ENCODE measurements at regions not wholly inside any gene's neighbourhood (a gene's known extent, or its start where the extent isn't known, plus 50 kb on each side); places are given as distances from the start of the nearest gene placed in this dataset.

GRCh38 chr7:113677811-113678210, 241.0 kb downstream of the PPP1R3A start:
- ChIA-PET CTCF (interaction anchor here (0.6 kb wide), 1 partner anchor 1168 kb away, joined by 3 read pairs; no protein-coding TSS in a partner anchor), POLR2A (no interaction called here)
- H3K27me3 Mint-ChIP-seq (ENCODE audit: insufficient read depth, unreplicated experiment) = no peaks in the 10 kb centered on the region
- BruUV-seq (replicated peaks) = no TSS peak
- no peak overlapping the region for H3K27ac Mint-ChIP-seq (ENCODE audit: low read depth, unreplicated experiment)
- H3K4me3 Mint-ChIP-seq (ENCODE audit: unreplicated experiment) = no peak overlapping the region
- H3K9me3 Mint-ChIP-seq (ENCODE audit: unreplicated experiment) = peaks cover 13% of the 10 kb centered on the region
- TF ChIP-seq CTCF (IDR thresholded peaks at IDR 0.05; ENCODE audit: unreplicated experiment) = no peak
- intact Hi-C loops (cut with micrococcal nuclease) = no loop called here
- no peaks in the 10 kb centered on the region for H3K36me3 Mint-ChIP-seq (ENCODE audit: insufficient read depth, unreplicated experiment)
- no peak for DNase-seq (ENCODE audit: unreplicated experiment)
- peaks cover 6% of the 10 kb centered on the region for H3K4me1 Mint-ChIP-seq (ENCODE audit: insufficient read depth, unreplicated experiment)

GRCh38 chr7:113664867-113665266, 253.9 kb downstream of the PPP1R3A start:
- CTCF ChIA-PET = interaction anchor here (0.6 to 1.4 kb wide), 5 partner anchors 33 to 242 kb away, joined by 3 to 5 read pairs (median 3); no protein-coding TSS in a partner anchor
- H3K4me1 Mint-ChIP-seq (ENCODE audit: insufficient read depth, unreplicated experiment) = no peaks in the 10 kb centered on the region
- no peak for DNase-seq (ENCODE audit: unreplicated experiment)
- no peak for TF ChIP-seq CTCF (IDR thresholded peaks at IDR 0.05; ENCODE audit: unreplicated experiment)
- POLR2A ChIA-PET = no interaction called here
- no TSS peak for BruUV-seq (replicated peaks)
- H3K36me3 Mint-ChIP-seq (ENCODE audit: insufficient read depth, unreplicated experiment) = no peaks in the 10 kb centered on the region
- peak overlapping the region; percentile 8 for H3K27ac Mint-ChIP-seq (ENCODE audit: low read depth, unreplicated experiment)
- no peaks in the 10 kb centered on the region for H3K27me3 Mint-ChIP-seq (ENCODE audit: insufficient read depth, unreplicated experiment)
- no peak overlapping the region for H3K4me3 Mint-ChIP-seq (ENCODE audit: unreplicated experiment)
- intact Hi-C loops (cut with micrococcal nuclease) = no loop called here
- H3K9me3 Mint-ChIP-seq (ENCODE audit: unreplicated experiment) = peaks cover 8% of the 10 kb centered on the region

GRCh38 chr7:113659416-113659815, 259.4 kb downstream of the PPP1R3A start:
- Mint-ChIP-seq H3K36me3 (ENCODE audit: insufficient read depth, unreplicated experiment) (no peaks in the 10 kb centered on the region), H3K27ac (ENCODE audit: low read depth, unreplicated experiment) (no peak overlapping the region), H3K9me3 (ENCODE audit: unreplicated experiment) (peaks cover 8% of the 10 kb centered on the region), H3K27me3 (ENCODE audit: insufficient read depth, unreplicated experiment) (no peaks in the 10 kb centered on the region), H3K4me3 (ENCODE audit: unreplicated experiment) (no peak overlapping the region), H3K4me1 (ENCODE audit: insufficient read depth, unreplicated experiment) (no peaks in the 10 kb centered on the region)
- intact Hi-C loops (cut with micrococcal nuclease) = no loop called here
- TF ChIP-seq CTCF (IDR thresholded peaks at IDR 0.05; ENCODE audit: unreplicated experiment) = no peak
- ChIA-PET CTCF (interaction anchor here (0.7 kb wide), 1 partner anchor 501 kb away, joined by 4 read pairs; no protein-coding TSS in a partner anchor), POLR2A (interaction anchor here (0.6 kb wide), 1 partner anchor 21 kb away, joined by 3 read pairs; no protein-coding TSS in a partner anchor)
- DNase-seq (ENCODE audit: unreplicated experiment) = no peak
- BruUV-seq (replicated peaks) = no TSS peak

- TF ChIP-seq CTCF (IDR thresholded peaks at IDR 0.05; ENCODE audit: unreplicated experiment) = no peak
- no peak overlapping the region for H3K4me3 Mint-ChIP-seq (ENCODE audit: unreplicated experiment)
- intact Hi-C loops (cut with micrococcal nuclease) = no loop called here
- H3K9me3 Mint-ChIP-seq (ENCODE audit: unreplicated experiment) = peaks cover 10% of the 10 kb centered on the region
- no peaks in the 10 kb centered on the region for H3K27me3 Mint-ChIP-seq (ENCODE audit: insufficient read depth, unreplicated experiment)
- no TSS peak for BruUV-seq (replicated peaks)
- peak overlapping the region; percentile 60 for H3K27ac Mint-ChIP-seq (ENCODE audit: low read depth, unreplicated experiment)
- POLR2A ChIA-PET = no interaction called here
- H3K4me1 Mint-ChIP-seq (ENCODE audit: insufficient read depth, unreplicated experiment) = peaks cover 3% of the 10 kb centered on the region
- CTCF ChIA-PET = no interaction called here
- DNase-seq (ENCODE audit: unreplicated experiment) = no peak
- no peaks in the 10 kb centered on the region for H3K36me3 Mint-ChIP-seq (ENCODE audit: insufficient read depth, unreplicated experiment)
Measured at GRCh38 chr7:113657603-113658002, 261.2 kb downstream of the PPP1R3A start.
